ENCODE measurements at regions not wholly inside any gene's neighbourhood (a gene's known extent, or its start where the extent isn't known, plus 50 kb on each side); places are given as distances from the start of the nearest gene placed in this dataset.

GRCh38 chr18:33495278-33495677 is 54.8 kb upstream of the CCDC178 start:
- intact Hi-C loops (cut with DNase I) = no loop called here
- no peaks in the 10 kb centered on the region for H3K4me1 ChIP-seq
- no peaks in the 10 kb centered on the region for H3K9me3 ChIP-seq
- H3K27me3 ChIP-seq = no peaks in the 10 kb centered on the region
- TF ChIP-seq, protein P1, sequence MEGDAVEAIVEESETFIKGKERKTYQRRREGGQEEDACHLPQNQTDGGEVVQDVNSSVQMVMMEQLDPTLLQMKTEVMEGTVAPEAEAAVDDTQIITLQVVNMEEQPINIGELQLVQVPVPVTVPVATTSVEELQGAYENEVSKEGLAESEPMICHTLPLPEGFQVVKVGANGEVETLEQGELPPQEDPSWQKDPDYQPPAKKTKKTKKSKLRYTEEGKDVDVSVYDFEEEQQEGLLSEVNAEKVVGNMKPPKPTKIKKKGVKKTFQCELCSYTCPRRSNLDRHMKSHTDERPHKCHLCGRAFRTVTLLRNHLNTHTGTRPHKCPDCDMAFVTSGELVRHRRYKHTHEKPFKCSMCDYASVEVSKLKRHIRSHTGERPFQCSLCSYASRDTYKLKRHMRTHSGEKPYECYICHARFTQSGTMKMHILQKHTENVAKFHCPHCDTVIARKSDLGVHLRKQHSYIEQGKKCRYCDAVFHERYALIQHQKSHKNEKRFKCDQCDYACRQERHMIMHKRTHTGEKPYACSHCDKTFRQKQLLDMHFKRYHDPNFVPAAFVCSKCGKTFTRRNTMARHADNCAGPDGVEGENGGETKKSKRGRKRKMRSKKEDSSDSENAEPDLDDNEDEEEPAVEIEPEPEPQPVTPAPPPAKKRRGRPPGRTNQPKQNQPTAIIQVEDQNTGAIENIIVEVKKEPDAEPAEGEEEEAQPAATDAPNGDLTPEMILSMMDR (IDR thresholded peaks at IDR 0.05) = peak in 1 of 2 donors; percentile 21
- peak; percentile 66 for ATAC-seq
- H3K36me3 ChIP-seq = no peaks in the 10 kb centered on the region
- H3K27ac ChIP-seq = no peak overlapping the region
- DNase-seq = peak in 1 of 4 donors; percentile 32
- no peak overlapping the region for H3K4me3 ChIP-seq

Measured in left lung (tissue), 4 donors.